Cardiac muscle cell (in vitro differentiated cells and primary cell): ENCODE measurements at regions not wholly inside any gene's neighbourhood (a gene's known extent, or its start where the extent isn't known, plus 50 kb on each side); places are given as distances from the start of the nearest gene placed in this dataset.

Experiments used
- DNase-seq, 2 donors: peaks; one replicate each; pipeline versions ENCODE4 v3.0.0 to v3.0.0-alpha.2; 2010 to 2017; ENCODE audit warnings: low read depth in 1 of 2, low spot score in 1 of 2
- H3K27ac ChIP-seq: fragments of 200-600 bp; sonication (generic); 2 replicates; pipeline ENCODE4 v1.5.1; 2016
- H3K27me3 ChIP-seq: fragments of 200-600 bp; sonication (generic); 2 replicates; pipeline ENCODE4 v1.6.0; 2016; ENCODE audit warnings: control low read depth
- H3K36me3 ChIP-seq: fragments of 200-600 bp; sonication (generic); 2 replicates; pipeline ENCODE4 v1.5.1; 2016; ENCODE audit warnings: control low read depth
- H3K4me1 ChIP-seq: fragments of 200-600 bp; sonication (generic); 2 replicates; pipeline ENCODE4 v1.8.1; 2017; ENCODE audit warnings: low read depth, mild to moderate bottlenecking, mixed run types
- H3K4me3 ChIP-seq: fragments of 200-600 bp; sonication (generic); 2 replicates; pipeline ENCODE4 v1.5.1; 2016; ENCODE audit warnings: mild to moderate bottlenecking
- H3K9me3 ChIP-seq: fragments of 200-600 bp; sonication (generic); 2 replicates; pipeline ENCODE4 v1.5.1; 2017; ENCODE audit warnings: low read depth, mild to moderate bottlenecking, control low read depth
- TF ChIP-seq, protein P1 (sequence below): IDR thresholded peaks from 2 replicates; pipeline ENCODE4 v1.5.1; 2012; ENCODE audit warnings: low read depth, mild to moderate bottlenecking, low read length

GRCh38 chr11:128205796-128206195 lies 381.6 kb downstream of the ETS1 start:
- no peaks in the 10 kb centered on the region for H3K9me3 ChIP-seq
- H3K36me3 ChIP-seq = no peaks in the 10 kb centered on the region
- H3K27ac ChIP-seq = no peak overlapping the region
- H3K4me1 ChIP-seq = no peaks in the 10 kb centered on the region
- TF ChIP-seq, protein P1, sequence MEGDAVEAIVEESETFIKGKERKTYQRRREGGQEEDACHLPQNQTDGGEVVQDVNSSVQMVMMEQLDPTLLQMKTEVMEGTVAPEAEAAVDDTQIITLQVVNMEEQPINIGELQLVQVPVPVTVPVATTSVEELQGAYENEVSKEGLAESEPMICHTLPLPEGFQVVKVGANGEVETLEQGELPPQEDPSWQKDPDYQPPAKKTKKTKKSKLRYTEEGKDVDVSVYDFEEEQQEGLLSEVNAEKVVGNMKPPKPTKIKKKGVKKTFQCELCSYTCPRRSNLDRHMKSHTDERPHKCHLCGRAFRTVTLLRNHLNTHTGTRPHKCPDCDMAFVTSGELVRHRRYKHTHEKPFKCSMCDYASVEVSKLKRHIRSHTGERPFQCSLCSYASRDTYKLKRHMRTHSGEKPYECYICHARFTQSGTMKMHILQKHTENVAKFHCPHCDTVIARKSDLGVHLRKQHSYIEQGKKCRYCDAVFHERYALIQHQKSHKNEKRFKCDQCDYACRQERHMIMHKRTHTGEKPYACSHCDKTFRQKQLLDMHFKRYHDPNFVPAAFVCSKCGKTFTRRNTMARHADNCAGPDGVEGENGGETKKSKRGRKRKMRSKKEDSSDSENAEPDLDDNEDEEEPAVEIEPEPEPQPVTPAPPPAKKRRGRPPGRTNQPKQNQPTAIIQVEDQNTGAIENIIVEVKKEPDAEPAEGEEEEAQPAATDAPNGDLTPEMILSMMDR = no peak
- no peak overlapping the region for H3K4me3 ChIP-seq
- DNase-seq = no peak
- no peaks in the 10 kb centered on the region for H3K27me3 ChIP-seq

DNA sequence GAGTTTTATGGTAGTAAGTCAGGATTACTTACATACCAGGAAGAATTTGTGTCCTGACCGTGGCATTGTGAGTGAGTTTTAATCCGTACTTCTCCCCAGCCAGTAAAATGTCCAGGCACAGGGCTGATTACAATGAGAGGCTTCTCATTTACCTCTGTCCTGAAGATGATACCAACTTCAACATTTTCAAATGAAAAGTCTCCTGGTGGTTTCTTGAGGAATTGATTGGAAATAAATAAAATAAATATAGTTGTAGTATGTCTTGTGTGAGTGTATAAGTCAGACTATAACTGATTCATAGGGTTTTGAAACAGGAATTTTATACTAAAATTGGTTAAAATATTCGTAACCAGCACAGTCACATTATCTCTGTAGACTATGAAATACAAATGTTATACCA lies 382.5 kb downstream of the ETS1 start:
- no peak overlapping the region for H3K4me3 ChIP-seq
- no peaks in the 10 kb centered on the region for H3K36me3 ChIP-seq
- TF ChIP-seq, protein P1 = no peak
- H3K9me3 ChIP-seq = no peaks in the 10 kb centered on the region
- no peaks in the 10 kb centered on the region for H3K27me3 ChIP-seq
- H3K4me1 ChIP-seq = no peaks in the 10 kb centered on the region
- H3K27ac ChIP-seq = no peak overlapping the region
- DNase-seq = no peak

- TF ChIP-seq, protein P1 = no peak
- H3K9me3 ChIP-seq = no peaks in the 10 kb centered on the region
- DNase-seq = no peak
- H3K27me3 ChIP-seq = no peaks in the 10 kb centered on the region
- H3K4me1 ChIP-seq = no peaks in the 10 kb centered on the region
- no peak overlapping the region for H3K27ac ChIP-seq
- H3K4me3 ChIP-seq = no peak overlapping the region
- H3K36me3 ChIP-seq = no peaks in the 10 kb centered on the region
Measured at GRCh38 chr11:128201801-128202200, 385.6 kb downstream of the ETS1 start.

- no peaks in the 10 kb centered on the region for H3K9me3 ChIP-seq
- no peak for DNase-seq
- H3K27ac ChIP-seq = no peak overlapping the region
- H3K4me3 ChIP-seq = no peak overlapping the region
- no peaks in the 10 kb centered on the region for H3K36me3 ChIP-seq
- no peaks in the 10 kb centered on the region for H3K4me1 ChIP-seq
- TF ChIP-seq, protein P1 = no peak
- no peaks in the 10 kb centered on the region for H3K27me3 ChIP-seq
Measured at GRCh38 chr11:128201009-128201408, 386.3 kb downstream of the ETS1 start.

- DNase-seq = no peak
- Histone ChIP-seq H3K36me3 (no peaks in the 10 kb centered on the region), H3K27me3 (no peaks in the 10 kb centered on the region), H3K27ac (no peak overlapping the region), H3K9me3 (no peaks in the 10 kb centered on the region), H3K4me3 (no peak overlapping the region), H3K4me1 (no peaks in the 10 kb centered on the region)
- TF ChIP-seq, protein P1 = no peak
Measured at GRCh38 chr11:128200467-128200866, 386.9 kb downstream of the ETS1 start.

- no peak overlapping the region for H3K4me3 ChIP-seq
- no peaks in the 10 kb centered on the region for H3K36me3 ChIP-seq
- H3K9me3 ChIP-seq = no peaks in the 10 kb centered on the region
- no peak for DNase-seq
- H3K27ac ChIP-seq = no peak overlapping the region
- TF ChIP-seq, protein P1 = no peak
- H3K4me1 ChIP-seq = no peaks in the 10 kb centered on the region
- no peaks in the 10 kb centered on the region for H3K27me3 ChIP-seq
Measured at GRCh38 chr11:128198216-128198772, 389.1 kb downstream of the ETS1 start.
